ENCODE measurements at regions not wholly inside any gene's neighbourhood (a gene's known extent, or its start where the extent isn't known, plus 50 kb on each side); places are given as distances from the start of the nearest gene placed in this dataset.
"Not testable (repeated sequence)": the region's sequence is repeated elsewhere in the genome, so short reads cannot be mapped to it uniquely, and the experiment has no call there.

- Histone ChIP-seq H3K4me3 (no peak overlapping the region), H3K9me3 (ENCODE audit: low read depth) (no peaks in the 10 kb centered on the region), H3K79me2 (no peaks in the 10 kb centered on the region), H3K4me1 (ENCODE audit: insufficient read depth) (no peaks in the 10 kb centered on the region), H3K27ac (no peak overlapping the region), H4K20me1 (ENCODE audit: insufficient read depth, poor library complexity, severe bottlenecking) (no peaks in the 10 kb centered on the region), H3K36me3 (replicated peaks; ENCODE audit: insufficient read depth, low read depth) (no peaks in the 10 kb centered on the region), H3K4me2 (no peak overlapping the region), H3K9me2 (replicated peaks; ENCODE audit: insufficient read depth) (no peaks in the 10 kb centered on the region), H3K27me3 (no peaks in the 10 kb centered on the region), H2AFZ (no peak overlapping the region)
- TF ChIP-seq CTCF (IDR thresholded peaks at IDR 0.05; ENCODE audit: poor library complexity) (no peak), EZH2 (IDR thresholded peaks at IDR 0.05; ENCODE audit: borderline replicate concordance) (no peak), EZH2phosphoT487 (IDR thresholded peaks at IDR 0.05; ENCODE audit: low read depth, severe bottlenecking, unreplicated experiment) (no peak)
- no peak for DNase-seq (ENCODE audit: low spot score)
- 88% methylated on average over 1 of the region's 1 CpG for WGBS (ENCODE audit: low lambda C conversion rate, missing lambda C conversion rate)
Measured at GRCh38 chr13:50392977-50393376, 377.7 kb downstream of the KCNRG start.

- TF ChIP-seq EZH2 (IDR thresholded peaks at IDR 0.05; ENCODE audit: borderline replicate concordance) (no peak), CTCF (IDR thresholded peaks at IDR 0.05; ENCODE audit: poor library complexity) (no peak), EZH2phosphoT487 (IDR thresholded peaks at IDR 0.05; ENCODE audit: low read depth, severe bottlenecking, unreplicated experiment) (no peak)
- no peaks in the 10 kb centered on the region for H3K4me1 ChIP-seq (ENCODE audit: insufficient read depth)
Measured at GRCh38 chr13:50393628-50394027, 378.4 kb downstream of the KCNRG start.

GRCh38 chr13:50396001-50396400 is 380.8 kb downstream of the KCNRG start:
- TF ChIP-seq EZH2 (IDR thresholded peaks at IDR 0.05; ENCODE audit: borderline replicate concordance) (no peak), EZH2phosphoT487 (IDR thresholded peaks at IDR 0.05; ENCODE audit: low read depth, severe bottlenecking, unreplicated experiment) (no peak), CTCF (IDR thresholded peaks at IDR 0.05; ENCODE audit: poor library complexity) (no peak)
- Histone ChIP-seq H4K20me1 (ENCODE audit: insufficient read depth, poor library complexity, severe bottlenecking) (no peaks in the 10 kb centered on the region), H2AFZ (no peak overlapping the region), H3K79me2 (no peaks in the 10 kb centered on the region), H3K9me2 (replicated peaks; ENCODE audit: insufficient read depth) (no peaks in the 10 kb centered on the region), H3K27ac (no peak overlapping the region), H3K4me2 (no peak overlapping the region), H3K27me3 (no peaks in the 10 kb centered on the region), H3K36me3 (replicated peaks; ENCODE audit: insufficient read depth, low read depth) (no peaks in the 10 kb centered on the region), H3K4me1 (ENCODE audit: insufficient read depth) (peaks cover 6% of the 10 kb centered on the region), H3K4me3 (no peak overlapping the region), H3K9me3 (ENCODE audit: low read depth) (no peaks in the 10 kb centered on the region)
- no peak for DNase-seq (ENCODE audit: low spot score)

More at GRCh38 chr13:50393628-50394027, 378.4 kb downstream of the KCNRG start:
- DNase-seq (ENCODE audit: low spot score): no peak
- Histone ChIP-seq H3K27me3 (no peaks in the 10 kb centered on the region), H3K79me2 (no peaks in the 10 kb centered on the region), H2AFZ (no peak overlapping the region), H3K4me3 (no peak overlapping the region), H3K4me2 (no peak overlapping the region), H3K9me2 (replicated peaks; ENCODE audit: insufficient read depth) (no peaks in the 10 kb centered on the region), H3K36me3 (replicated peaks; ENCODE audit: insufficient read depth, low read depth) (no peaks in the 10 kb centered on the region), H3K27ac (no peak overlapping the region), H3K9me3 (ENCODE audit: low read depth) (no peaks in the 10 kb centered on the region), H4K20me1 (ENCODE audit: insufficient read depth, poor library complexity, severe bottlenecking) (no peaks in the 10 kb centered on the region)
- 32% methylated on average over 6 of the region's 6 CpGs for WGBS (ENCODE audit: low lambda C conversion rate, missing lambda C conversion rate)

GRCh38 chr13:50396618-50397017 is 381.4 kb downstream of the KCNRG start:
- not testable (repeated sequence) for H3K4me3 ChIP-seq; H3K79me2 ChIP-seq; H3K27me3 ChIP-seq; H3K9me3 ChIP-seq (ENCODE audit: low read depth); H3K9me2 ChIP-seq (replicated peaks; ENCODE audit: insufficient read depth); H2AFZ ChIP-seq; DNase-seq (ENCODE audit: low spot score); H3K4me2 ChIP-seq; H3K4me1 ChIP-seq (ENCODE audit: insufficient read depth); H3K27ac ChIP-seq; H3K36me3 ChIP-seq (replicated peaks; ENCODE audit: insufficient read depth, low read depth); H4K20me1 ChIP-seq (ENCODE audit: insufficient read depth, poor library complexity, severe bottlenecking)
- 98% methylated on average over 19 of the region's 31 CpGs for WGBS (ENCODE audit: low lambda C conversion rate, missing lambda C conversion rate)

All from hepatocyte (in vitro differentiated cells).